Type B pancreatic cell (in vitro differentiated cells): ENCODE measurements at regions not wholly inside any gene's neighbourhood (a gene's known extent, or its start where the extent isn't known, plus 50 kb on each side); places are given as distances from the start of the nearest gene placed in this dataset.

ENCODE experiments used
- DNase-seq: peaks from one replicate; pipeline ENCODE4 v3.0.0; 2021; ENCODE audit warnings: mixed read lengths; ENCODE audit not compliant: unreplicated experiment; ENCODE audit errors: extremely low spot score
- H3K27ac Mint-ChIP-seq: 2 replicates; pipeline ENCODE4 v1.8.0; 2021; ENCODE audit warnings: mild to moderate bottlenecking, mixed read lengths
- H3K27me3 Mint-ChIP-seq: 2 replicates; pipeline ENCODE4 v1.8.0; 2021; ENCODE audit warnings: mixed read lengths
- H3K36me3 Mint-ChIP-seq: 2 replicates; pipeline ENCODE4 v1.8.0; 2021; ENCODE audit warnings: mixed read lengths
- H3K4me1 Mint-ChIP-seq: one replicate; pipeline ENCODE4 v1.8.0; 2021; ENCODE audit warnings: mixed read lengths; ENCODE audit not compliant: unreplicated experiment
- H3K4me3 Mint-ChIP-seq: 2 replicates; pipeline ENCODE4 v1.8.0; 2021; ENCODE audit warnings: mild to moderate bottlenecking, mixed read lengths
- H3K9me3 Mint-ChIP-seq: 2 replicates; pipeline ENCODE4 v1.8.0; 2021; ENCODE audit warnings: mixed read lengths
- CTCF ChIP-seq: fragments of 200-600 bp; sonication (generic); conservative IDR thresholded peaks from 2 replicates; pipeline ENCODE4 v1.5.0; 2021; ENCODE audit warnings: antibody characterized with exemption, mild to moderate bottlenecking

DNA sequence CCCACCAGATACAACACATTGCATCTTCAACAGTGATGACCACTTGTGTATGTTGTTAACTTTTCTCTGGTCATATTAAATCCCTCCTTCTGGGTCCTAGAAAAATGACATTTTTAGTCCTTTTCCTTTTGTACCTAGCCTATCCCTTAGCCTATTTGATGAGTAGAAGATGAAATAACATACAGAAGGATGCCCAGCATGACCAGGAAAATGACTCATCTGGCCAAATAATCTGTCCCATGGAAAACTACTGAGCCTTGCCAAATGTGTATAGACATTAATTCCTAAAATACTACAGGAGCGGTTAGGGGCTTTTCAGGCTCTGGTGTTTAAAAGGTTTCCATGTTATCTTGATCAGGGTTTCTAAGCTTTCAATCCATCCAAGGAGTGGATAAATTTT lies 129.0 kb upstream of the KCNIP4 start:
- H3K9me3 Mint-ChIP-seq, result no peaks in the 10 kb centered on the region
- no peak for DNase-seq

DNA sequence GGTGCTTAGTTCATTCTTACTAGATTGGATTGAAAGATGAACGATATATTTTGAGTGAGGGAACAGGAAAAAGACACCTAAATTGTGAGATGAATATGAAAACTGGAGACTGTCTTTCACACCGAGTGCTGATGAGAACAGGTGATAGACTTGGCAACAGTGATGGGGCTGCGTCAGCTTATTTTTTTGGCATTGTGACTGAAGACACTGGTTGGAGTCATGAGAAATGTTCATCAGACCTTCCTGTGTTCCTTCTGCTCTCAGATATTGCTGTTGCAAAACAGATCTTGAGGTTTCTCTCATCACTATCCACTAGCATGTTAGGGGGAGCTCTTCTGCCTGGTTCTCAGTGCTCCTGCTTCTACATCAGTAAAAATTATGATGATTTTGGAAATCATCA lies 124.2 kb upstream of the KCNIP4 start:
- DNase-seq, result no peak
- Mint-ChIP-seq H3K27me3 (no peaks in the 10 kb centered on the region), H3K36me3 (no peaks in the 10 kb centered on the region), H3K4me1 (no peaks in the 10 kb centered on the region), H3K27ac (no peak overlapping the region), H3K9me3 (no peaks in the 10 kb centered on the region), H3K4me3 (no peak overlapping the region)
- no peak for TF ChIP-seq CTCF

More for the DNA sequence above, 129.0 kb upstream of the KCNIP4 start:
- H3K27me3 Mint-ChIP-seq, result no peaks in the 10 kb centered on the region
- no peak for TF ChIP-seq CTCF
- no peaks in the 10 kb centered on the region for H3K4me1 Mint-ChIP-seq
- H3K36me3 Mint-ChIP-seq, result no peaks in the 10 kb centered on the region
- H3K27ac Mint-ChIP-seq, result no peak overlapping the region
- no peak overlapping the region for H3K4me3 Mint-ChIP-seq

- no peaks in the 10 kb centered on the region for H3K9me3 Mint-ChIP-seq
Measured at GRCh38 chr4:22072240-22072639, 123.7 kb upstream of the KCNIP4 start.

GRCh38 chr4:22071749-22072148 lies 123.2 kb upstream of the KCNIP4 start:
- Mint-ChIP-seq H3K4me3 (no peak overlapping the region), H3K27me3 (no peaks in the 10 kb centered on the region), H3K36me3 (no peaks in the 10 kb centered on the region), H3K9me3 (no peaks in the 10 kb centered on the region), H3K27ac (no peak overlapping the region), H3K4me1 (no peaks in the 10 kb centered on the region)
- no peak for TF ChIP-seq CTCF
- DNase-seq, result no peak

More at GRCh38 chr4:22072240-22072639, 123.7 kb upstream of the KCNIP4 start:
- Mint-ChIP-seq H3K4me3 (no peak overlapping the region), H3K36me3 (no peaks in the 10 kb centered on the region), H3K27me3 (no peaks in the 10 kb centered on the region), H3K4me1 (no peaks in the 10 kb centered on the region), H3K27ac (no peak overlapping the region)
- no peak for DNase-seq
- TF ChIP-seq CTCF, result no peak

- DNase-seq, result no peak
- Mint-ChIP-seq H3K4me1 (no peaks in the 10 kb centered on the region), H3K4me3 (no peak overlapping the region), H3K27me3 (no peaks in the 10 kb centered on the region), H3K36me3 (no peaks in the 10 kb centered on the region), H3K27ac (no peak overlapping the region), H3K9me3 (no peaks in the 10 kb centered on the region)
- TF ChIP-seq CTCF, result no peak
Measured at GRCh38 chr4:22070256-22070655, 121.7 kb upstream of the KCNIP4 start.

GRCh38 chr4:22063613-22064012 lies 115.0 kb upstream of the KCNIP4 start:
- Mint-ChIP-seq H3K4me1 (no peaks in the 10 kb centered on the region), H3K9me3 (no peaks in the 10 kb centered on the region), H3K36me3 (no peaks in the 10 kb centered on the region), H3K27ac (no peak overlapping the region), H3K4me3 (no peak overlapping the region), H3K27me3 (no peaks in the 10 kb centered on the region)
- no peak for DNase-seq
- TF ChIP-seq CTCF, result no peak
